HG03066 (cell line): ENCODE measurements at regions not wholly inside any gene's neighbourhood (a gene's known extent, or its start where the extent isn't known, plus 50 kb on each side); places are given as distances from the start of the nearest gene placed in this dataset.

Source experiments
- ATAC-seq: cut with Tn5 transposase; IDR thresholded peaks from one replicate; pipeline ENCODE4 v1.9.1; 2021; ENCODE audit warnings: low read depth; ENCODE audit not compliant: unreplicated experiment

- no peak for ATAC-seq
Observed at GRCh38 chr12:115716551-115716950, 560.9 kb downstream of the MED13L start.

- no peak for ATAC-seq
Observed at GRCh38 chr12:115712676-115713075, 564.8 kb downstream of the MED13L start.

GRCh38 chr12:115710104-115710564, 567.4 kb downstream of the MED13L start:
- ATAC-seq = no peak

GRCh38 chr12:115709540-115710011, 567.9 kb downstream of the MED13L start:
- no peak for ATAC-seq

- no peak for ATAC-seq
Observed at GRCh38 chr12:115708801-115709200, 568.7 kb downstream of the MED13L start.

- no peak for ATAC-seq
Observed at GRCh38 chr12:115700896-115701465, 576.5 kb downstream of the MED13L start.

GRCh38 chr12:115700081-115700480, 577.4 kb downstream of the MED13L start:
- no peak for ATAC-seq

GRCh38 chr12:115698257-115698656, 579.2 kb downstream of the MED13L start:
- no peak for ATAC-seq

- no peak for ATAC-seq
Observed at GRCh38 chr12:115697340-115697739, 580.2 kb downstream of the MED13L start.

GRCh38 chr12:115694564-115694963, 582.9 kb downstream of the MED13L start:
- no peak for ATAC-seq

GRCh38 chr12:115693970-115694369, 583.5 kb downstream of the MED13L start:
- no peak for ATAC-seq

- ATAC-seq = no peak
Observed at GRCh38 chr12:115691123-115691522, 586.4 kb downstream of the MED13L start.

GRCh38 chr12:115687094-115687493, 590.4 kb downstream of the MED13L start:
- no peak for ATAC-seq

GRCh38 chr12:115683240-115683780, 594.2 kb downstream of the MED13L start:
- no peak for ATAC-seq

- ATAC-seq = no peak
Observed at GRCh38 chr12:115680967-115681366, 596.5 kb downstream of the MED13L start.

GRCh38 chr12:115672506-115673080, 604.9 kb downstream of the MED13L start:
- no peak for ATAC-seq

- no peak for ATAC-seq
Observed at GRCh38 chr12:115672086-115672485, 605.4 kb downstream of the MED13L start.

- no peak for ATAC-seq
Observed at GRCh38 chr12:115670869-115671268, 606.6 kb downstream of the MED13L start.

GRCh38 chr12:115667116-115667515, 610.4 kb downstream of the MED13L start:
- no peak for ATAC-seq

- ATAC-seq = no peak
Observed at GRCh38 chr12:115666168-115666567, 611.3 kb downstream of the MED13L start.

GRCh38 chr12:115661112-115661511, 616.4 kb downstream of the MED13L start:
- ATAC-seq = no peak

GRCh38 chr12:115660211-115660805, 617.2 kb downstream of the MED13L start:
- ATAC-seq = no peak
